ENCODE measurements at regions not wholly inside any gene's neighbourhood (a gene's known extent, or its start where the extent isn't known, plus 50 kb on each side); places are given as distances from the start of the nearest gene placed in this dataset.
"Not testable (repeated sequence)": the region's sequence is repeated elsewhere in the genome, so short reads cannot be mapped to it uniquely, and the experiment has no call there.

DNA sequence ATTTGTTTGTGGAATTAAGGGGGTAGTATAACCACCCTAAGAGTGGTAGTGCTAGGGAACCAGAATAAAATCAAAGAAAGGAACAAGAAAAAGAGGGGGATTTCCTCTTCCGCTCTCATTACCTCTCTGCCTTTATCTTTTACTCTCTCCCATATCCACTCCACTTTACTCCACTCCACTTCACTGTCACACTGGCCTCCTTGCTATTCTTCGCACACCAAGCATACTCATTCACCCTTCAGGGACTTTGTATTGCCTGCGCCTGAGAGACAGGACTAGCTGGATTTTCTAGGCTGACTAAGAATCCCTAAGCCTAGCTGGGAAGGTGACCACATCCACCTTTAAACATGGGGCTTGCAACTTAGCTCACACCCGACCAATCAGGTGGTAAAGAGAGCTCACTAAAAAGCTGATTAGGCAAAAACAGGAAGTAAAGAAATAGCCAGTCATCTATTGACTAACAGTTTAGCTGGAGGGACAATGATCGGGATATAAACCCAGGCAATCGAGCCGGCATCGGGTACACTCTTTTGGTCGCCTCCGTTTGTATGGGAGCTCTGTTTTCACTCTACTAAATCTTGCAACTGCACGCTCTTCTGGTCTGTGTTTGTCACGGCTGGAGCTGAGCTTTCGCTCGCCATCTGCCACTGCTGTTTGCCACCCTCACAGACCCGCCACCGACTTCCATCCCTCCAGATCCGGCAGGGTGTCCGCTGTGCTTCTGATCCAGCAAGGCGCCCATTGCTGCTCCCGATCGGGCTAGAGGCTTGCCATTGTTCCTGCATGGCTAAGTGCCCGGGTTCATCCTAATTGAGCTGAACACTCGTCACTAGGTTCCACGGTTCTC lies 121.8 kb downstream of the FAM170A start:
- no peaks in the 10 kb centered on the region for H3K79me1 ChIP-seq (ENCODE audit: low read length)
- H3K4me2 ChIP-seq (ENCODE audit: low read length): no peak overlapping the region
- WGBS (ENCODE audit: extremely low coverage, insufficient coverage, low lambda C conversion rate): 100% methylated on average over 1 of the region's 24 CpGs
- H3K56ac ChIP-seq (ENCODE audit: low read length): no peak overlapping the region
- no peak overlapping the region for H2BK15ac ChIP-seq (replicated peaks; ENCODE audit: low read depth)
- H3K27ac ChIP-seq (ENCODE audit: low read depth, low read length): no peak overlapping the region
- H4K5ac ChIP-seq (ENCODE audit: low read length): no peak overlapping the region
- H3K27me3 ChIP-seq (ENCODE audit: insufficient read depth, low read length, poor library complexity): no peaks in the 10 kb centered on the region
- H4K8ac ChIP-seq (ENCODE audit: low read depth, low read length): no peak overlapping the region
- no peak overlapping the region for H3K4ac ChIP-seq (ENCODE audit: low read depth, low read length)
- no peak overlapping the region for H2BK120ac ChIP-seq (ENCODE audit: low read depth, low read length)
- H3K18ac ChIP-seq (ENCODE audit: low read length): no peak overlapping the region
- H3K79me2 ChIP-seq (ENCODE audit: control insufficient read depth, insufficient read depth, low read length): no peaks in the 10 kb centered on the region
- H3K4me1 ChIP-seq (ENCODE audit: control insufficient read depth, low read depth, low read length): peaks cover 2% of the 10 kb centered on the region
- H3K4me3 ChIP-seq (ENCODE audit: low read length): no peak overlapping the region
- H2AK5ac ChIP-seq (ENCODE audit: low read length): no peak overlapping the region
- H3K36me3 ChIP-seq (ENCODE audit: control insufficient read depth, insufficient read depth, low read length): no peaks in the 10 kb centered on the region
- DNase-seq: no peak
- H2BK5ac ChIP-seq (ENCODE audit: low read length): no peak overlapping the region
- no peak overlapping the region for H3K9ac ChIP-seq (ENCODE audit: low read length)
- no peak overlapping the region for H3K23ac ChIP-seq (ENCODE audit: low read length)

DNA sequence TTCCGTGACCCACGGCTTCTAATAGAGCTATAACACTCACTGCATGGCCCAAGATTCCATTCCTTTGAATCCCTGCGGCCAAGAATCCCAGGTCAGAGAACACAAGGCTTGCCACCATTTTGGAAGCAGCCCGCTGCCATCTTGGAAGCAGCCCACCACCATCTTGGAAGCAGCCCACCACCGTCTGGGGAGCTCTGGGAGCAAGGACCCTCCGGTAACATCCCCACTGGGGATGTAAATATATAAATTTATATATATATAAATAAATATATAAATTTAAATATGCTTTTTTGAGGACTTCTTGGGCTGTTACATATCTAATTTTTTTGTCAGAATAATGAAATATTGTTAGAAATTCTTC lies 122.4 kb downstream of the FAM170A start:
- H3K4me3 ChIP-seq (ENCODE audit: low read length): no peak overlapping the region
- no peak overlapping the region for H3K4ac ChIP-seq (ENCODE audit: low read depth, low read length)
- DNase-seq: no peak
- peaks cover 2% of the 10 kb centered on the region for H3K4me1 ChIP-seq (ENCODE audit: control insufficient read depth, low read depth, low read length)
- H3K36me3 ChIP-seq (ENCODE audit: control insufficient read depth, insufficient read depth, low read length): no peaks in the 10 kb centered on the region
- no peak overlapping the region for H3K9ac ChIP-seq (ENCODE audit: low read length)
- H2BK5ac ChIP-seq (ENCODE audit: low read length): no peak overlapping the region
- no peak overlapping the region for H2AK5ac ChIP-seq (ENCODE audit: low read length)
- no peaks in the 10 kb centered on the region for H3K79me1 ChIP-seq (ENCODE audit: low read length)
- no peak overlapping the region for H3K4me2 ChIP-seq (ENCODE audit: low read length)
- no peak overlapping the region for H2BK120ac ChIP-seq (ENCODE audit: low read depth, low read length)
- H4K8ac ChIP-seq (ENCODE audit: low read depth, low read length): no peak overlapping the region
- no peak overlapping the region for H3K23ac ChIP-seq (ENCODE audit: low read length)
- no peak overlapping the region for H4K5ac ChIP-seq (ENCODE audit: low read length)
- no peak overlapping the region for H3K27ac ChIP-seq (ENCODE audit: low read depth, low read length)
- H3K79me2 ChIP-seq (ENCODE audit: control insufficient read depth, insufficient read depth, low read length): no peaks in the 10 kb centered on the region
- H3K27me3 ChIP-seq (ENCODE audit: insufficient read depth, low read length, poor library complexity): no peaks in the 10 kb centered on the region
- H2BK15ac ChIP-seq (replicated peaks; ENCODE audit: low read depth): no peak overlapping the region
- no CpG with 5 or more reads among the region's 6 CpGs for WGBS (ENCODE audit: extremely low coverage, insufficient coverage, low lambda C conversion rate)
- no peak overlapping the region for H3K56ac ChIP-seq (ENCODE audit: low read length)
- H3K18ac ChIP-seq (ENCODE audit: low read length): no peak overlapping the region

DNA sequence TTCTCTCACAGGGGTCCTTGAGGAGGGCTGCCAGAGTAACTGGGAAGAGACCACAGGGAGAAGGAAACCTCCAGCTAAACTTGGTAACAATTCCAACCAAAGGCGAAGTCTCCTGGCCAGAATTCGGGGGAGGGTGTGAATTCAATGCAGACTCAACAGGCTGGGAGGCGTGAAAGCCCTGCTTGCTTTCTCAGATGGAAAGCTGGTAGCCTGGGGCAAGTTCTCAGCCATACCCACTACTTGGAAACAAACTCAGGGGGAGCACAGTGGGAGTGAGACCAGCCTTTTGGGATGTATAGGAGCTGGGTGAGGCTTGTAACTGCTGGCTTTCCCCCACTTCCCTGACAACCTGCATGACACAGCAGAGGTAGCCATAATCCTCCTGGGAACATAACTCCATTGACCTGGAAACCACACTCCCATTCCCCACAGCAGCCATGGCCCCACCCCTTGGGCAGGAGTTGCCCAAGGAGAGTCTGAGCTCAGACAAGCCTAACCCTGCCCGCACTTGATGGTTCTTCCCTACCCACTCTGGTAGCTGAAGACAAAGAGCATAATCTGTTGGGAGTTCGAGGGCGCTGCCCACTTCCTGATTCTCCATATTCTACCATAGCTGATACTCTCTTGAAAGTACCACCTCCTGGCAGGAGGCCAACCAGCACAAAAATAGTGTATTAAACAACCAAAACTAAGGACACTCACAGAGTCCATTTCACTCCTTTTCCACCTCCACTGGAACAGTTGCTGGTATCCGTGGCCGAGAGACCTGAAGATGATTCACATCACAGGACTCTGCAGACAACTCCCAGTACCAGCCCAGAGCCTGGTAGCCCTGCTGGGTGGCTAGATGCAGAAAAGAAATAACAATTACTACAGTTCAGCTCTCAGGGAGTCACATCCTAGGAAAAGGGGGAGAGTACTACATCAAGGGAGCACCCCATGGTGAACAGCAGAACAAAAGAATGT lies 123.8 kb downstream of the FAM170A start:
- Histone ChIP-seq H3K79me1 (ENCODE audit: low read length) (no peaks in the 10 kb centered on the region), H4K8ac (ENCODE audit: low read depth, low read length) (no peak overlapping the region), H3K27me3 (ENCODE audit: insufficient read depth, low read length, poor library complexity) (no peaks in the 10 kb centered on the region), H3K4ac (ENCODE audit: low read depth, low read length) (no peak overlapping the region), H3K27ac (ENCODE audit: low read depth, low read length) (peak overlapping the region; percentile 40), H3K4me1 (ENCODE audit: control insufficient read depth, low read depth, low read length) (peaks cover 2% of the 10 kb centered on the region), H3K23ac (ENCODE audit: low read length) (no peak overlapping the region), H2BK5ac (ENCODE audit: low read length) (no peak overlapping the region), H3K56ac (ENCODE audit: low read length) (no peak overlapping the region), H3K4me2 (ENCODE audit: low read length) (no peak overlapping the region), H2AK5ac (ENCODE audit: low read length) (no peak overlapping the region), H4K5ac (ENCODE audit: low read length) (no peak overlapping the region), H3K36me3 (ENCODE audit: control insufficient read depth, insufficient read depth, low read length) (no peaks in the 10 kb centered on the region), H3K4me3 (ENCODE audit: low read length) (no peak overlapping the region), H3K79me2 (ENCODE audit: control insufficient read depth, insufficient read depth, low read length) (no peaks in the 10 kb centered on the region), H3K18ac (ENCODE audit: low read length) (peak overlapping the region; percentile 77), H3K9ac (ENCODE audit: low read length) (no peak overlapping the region), H2BK15ac (replicated peaks; ENCODE audit: low read depth) (no peak overlapping the region), H2BK120ac (ENCODE audit: low read depth, low read length) (peak overlapping the region; percentile 8)
- no CpG with 5 or more reads among the region's 8 CpGs for whole genome bisulfite sequencing (ENCODE audit: extremely low coverage, insufficient coverage, low lambda C conversion rate)
- DNase-seq: peak; percentile 72

DNA sequence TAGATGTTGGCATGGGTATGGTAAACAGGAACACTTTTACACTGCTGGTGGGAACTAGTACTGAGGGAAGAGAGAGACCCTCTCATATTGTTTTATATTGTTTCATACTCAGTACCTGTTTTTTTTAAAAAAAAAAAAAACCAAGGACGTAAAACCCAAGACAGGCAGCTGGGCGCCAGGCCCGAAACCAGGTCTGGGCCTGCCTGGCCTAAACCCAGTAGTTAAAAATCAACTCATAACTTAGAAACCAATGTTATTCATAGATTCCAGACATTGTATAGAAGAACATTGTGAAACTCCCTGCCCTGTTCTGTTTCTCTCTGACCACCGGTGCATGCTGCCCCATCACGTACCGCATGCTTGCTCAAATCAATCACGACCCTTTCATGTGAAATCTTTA lies 125.5 kb downstream of the FAM170A start:
- H2BK5ac ChIP-seq (ENCODE audit: low read length); H3K79me1 ChIP-seq (ENCODE audit: low read length); H2BK15ac ChIP-seq (replicated peaks; ENCODE audit: low read depth): not testable (repeated sequence)

DNA sequence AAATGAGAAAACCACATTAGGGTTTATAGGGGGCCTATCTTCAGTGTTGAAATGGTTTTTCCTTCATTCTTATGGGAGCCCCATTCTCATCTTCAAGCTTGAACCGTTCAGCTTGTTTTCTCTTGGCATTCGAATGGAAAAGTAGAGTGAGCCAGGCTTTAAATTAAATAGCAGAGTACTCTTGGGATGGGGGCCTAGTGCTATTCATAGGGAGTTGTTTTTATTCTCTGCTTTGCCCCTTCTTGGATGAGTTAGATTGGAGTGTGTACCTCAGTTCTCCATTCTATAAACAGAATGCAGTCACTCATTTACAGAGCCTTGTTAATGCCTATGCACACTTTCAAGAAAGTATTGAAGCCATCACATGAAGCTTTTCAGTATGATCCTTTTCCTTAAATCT lies 127.9 kb downstream of the FAM170A start:
- H3K27ac ChIP-seq (ENCODE audit: low read depth, low read length): no peak overlapping the region
- H2BK15ac ChIP-seq (replicated peaks; ENCODE audit: low read depth): no peak overlapping the region
- H3K27me3 ChIP-seq (ENCODE audit: insufficient read depth, low read length, poor library complexity): no peaks in the 10 kb centered on the region
- H4K8ac ChIP-seq (ENCODE audit: low read depth, low read length): no peak overlapping the region
- H3K4me2 ChIP-seq (ENCODE audit: low read length): no peak overlapping the region
- H3K56ac ChIP-seq (ENCODE audit: low read length): no peak overlapping the region
- no peaks in the 10 kb centered on the region for H3K79me2 ChIP-seq (ENCODE audit: control insufficient read depth, insufficient read depth, low read length)
- H3K4me3 ChIP-seq (ENCODE audit: low read length): no peak overlapping the region
- no peak for DNase-seq
- H2BK120ac ChIP-seq (ENCODE audit: low read depth, low read length): no peak overlapping the region
- H2BK5ac ChIP-seq (ENCODE audit: low read length): no peak overlapping the region
- H3K18ac ChIP-seq (ENCODE audit: low read length): no peak overlapping the region
- H3K36me3 ChIP-seq (ENCODE audit: control insufficient read depth, insufficient read depth, low read length): no peaks in the 10 kb centered on the region
- no peaks in the 10 kb centered on the region for H3K79me1 ChIP-seq (ENCODE audit: low read length)
- no peak overlapping the region for H3K23ac ChIP-seq (ENCODE audit: low read length)
- H4K5ac ChIP-seq (ENCODE audit: low read length): no peak overlapping the region
- no peak overlapping the region for H3K4ac ChIP-seq (ENCODE audit: low read depth, low read length)
- no peak overlapping the region for H3K9ac ChIP-seq (ENCODE audit: low read length)
- peaks cover 2% of the 10 kb centered on the region for H3K4me1 ChIP-seq (ENCODE audit: control insufficient read depth, low read depth, low read length)
- no CpG with 5 or more reads among the region's 2 CpGs for WGBS (ENCODE audit: extremely low coverage, insufficient coverage, low lambda C conversion rate)
- no peak overlapping the region for H2AK5ac ChIP-seq (ENCODE audit: low read length)

More for the DNA sequence above, 125.5 kb downstream of the FAM170A start:
- not testable (repeated sequence) for H4K5ac ChIP-seq (ENCODE audit: low read length); H3K36me3 ChIP-seq (ENCODE audit: control insufficient read depth, insufficient read depth, low read length); H3K4me1 ChIP-seq (ENCODE audit: control insufficient read depth, low read depth, low read length); H3K27ac ChIP-seq (ENCODE audit: low read depth, low read length); H3K23ac ChIP-seq (ENCODE audit: low read length); H3K9ac ChIP-seq (ENCODE audit: low read length); DNase-seq; H3K4ac ChIP-seq (ENCODE audit: low read depth, low read length); H3K56ac ChIP-seq (ENCODE audit: low read length); H3K27me3 ChIP-seq (ENCODE audit: insufficient read depth, low read length, poor library complexity); H3K18ac ChIP-seq (ENCODE audit: low read length); H4K8ac ChIP-seq (ENCODE audit: low read depth, low read length); H3K4me2 ChIP-seq (ENCODE audit: low read length); H2AK5ac ChIP-seq (ENCODE audit: low read length); H3K4me3 ChIP-seq (ENCODE audit: low read length); H3K79me2 ChIP-seq (ENCODE audit: control insufficient read depth, insufficient read depth, low read length); H2BK120ac ChIP-seq (ENCODE audit: low read depth, low read length)
- no CpG with 5 or more reads among the region's 7 CpGs for WGBS (ENCODE audit: extremely low coverage, insufficient coverage, low lambda C conversion rate)

Data from mesendoderm (in vitro differentiated cells).